Left colon (tissue), 2 donors: ENCODE measurements at regions not wholly inside any gene's neighbourhood (a gene's known extent, or its start where the extent isn't known, plus 50 kb on each side); places are given as distances from the start of the nearest gene placed in this dataset.

Experiments used
- ATAC-seq: fragments of 200-7000 bp; cut with Tn5 transposase; one replicate; pipeline ENCODE4 v1.9.1; 2020; ENCODE audit warnings: mild to moderate bottlenecking, moderate library complexity
- DNase-seq, 2 donors: peaks; one replicate each; pipeline ENCODE4 v3.0.0-alpha.2; 2020
- intact Hi-C, 2 donors: fragments of 100-400 bp; cut with DNase I in 1 of 2; cut with micrococcal nuclease in 1 of 2; formaldehyde crosslinking; loops; one replicate each; pipeline versions ENCODE4 v1.11.2 to v1.14.0; 2022; cut with DNase I, micrococcal nuclease
- donor health status: DM: no; HTN: no; CAD: no.
- donor health status: DM: yes; HTN: yes; CAD: no.

- no peak for ATAC-seq
- intact Hi-C loops: no loop called here
- no peak for DNase-seq
Observed at GRCh38 chr18:41150316-41150715, 804.7 kb upstream of the PIK3C3 start.

GRCh38 chr18:41146301-41146700 lies 808.7 kb upstream of the PIK3C3 start:
- no peak for DNase-seq
- ATAC-seq: no peak
- intact Hi-C loops: no loop called here

- no peak for DNase-seq
- intact Hi-C loops: no loop called here
- ATAC-seq: no peak
Observed at GRCh38 chr18:41145516-41145915, 809.5 kb upstream of the PIK3C3 start.

GRCh38 chr18:41144441-41144840 lies 810.6 kb upstream of the PIK3C3 start:
- ATAC-seq: no peak
- intact Hi-C loops: no loop called here
- DNase-seq: no peak

DNA sequence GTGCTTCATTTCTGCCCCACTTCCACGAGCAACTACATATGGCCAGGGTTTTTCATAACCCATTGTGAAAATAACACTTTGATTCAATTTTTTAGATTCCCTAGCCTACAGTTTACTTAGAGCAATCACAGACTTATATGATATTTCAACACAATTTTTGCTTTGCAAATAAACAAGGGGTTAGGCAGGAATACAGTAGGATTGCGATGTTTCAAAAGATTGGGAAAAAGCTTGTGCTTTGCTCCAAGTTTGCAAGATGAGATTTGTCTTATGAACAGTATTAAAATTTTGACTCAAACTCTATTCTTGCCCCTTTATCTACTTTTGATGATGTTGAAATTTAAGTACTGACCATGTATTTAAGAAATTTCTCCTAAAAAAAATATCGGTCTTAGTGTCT lies 814.5 kb upstream of the PIK3C3 start:
- ATAC-seq (no peak), DNase-seq (no peak)
- intact Hi-C loops: no loop called here

DNA sequence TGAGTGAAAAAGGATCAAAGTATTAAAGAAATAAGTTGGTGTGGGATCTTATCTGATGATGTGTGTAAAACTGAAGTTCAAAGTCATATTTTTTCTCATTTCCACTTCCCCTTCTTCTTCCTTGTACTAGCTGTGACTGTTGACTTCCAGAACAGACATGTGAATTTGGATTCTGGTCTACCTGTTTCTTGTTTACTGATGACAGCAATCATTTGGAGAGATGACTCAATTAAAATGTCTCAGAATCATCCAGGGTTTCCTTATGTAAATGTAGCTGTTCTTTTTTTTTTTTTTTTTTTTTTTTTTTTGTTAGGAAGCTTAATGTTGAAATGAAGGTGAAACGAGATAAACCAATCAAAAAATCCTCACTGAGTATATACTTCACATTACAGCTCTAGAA lies 819.9 kb upstream of the PIK3C3 start:
- DNase-seq (no peak), ATAC-seq (no peak)
- intact Hi-C loops: no loop called here

DNA sequence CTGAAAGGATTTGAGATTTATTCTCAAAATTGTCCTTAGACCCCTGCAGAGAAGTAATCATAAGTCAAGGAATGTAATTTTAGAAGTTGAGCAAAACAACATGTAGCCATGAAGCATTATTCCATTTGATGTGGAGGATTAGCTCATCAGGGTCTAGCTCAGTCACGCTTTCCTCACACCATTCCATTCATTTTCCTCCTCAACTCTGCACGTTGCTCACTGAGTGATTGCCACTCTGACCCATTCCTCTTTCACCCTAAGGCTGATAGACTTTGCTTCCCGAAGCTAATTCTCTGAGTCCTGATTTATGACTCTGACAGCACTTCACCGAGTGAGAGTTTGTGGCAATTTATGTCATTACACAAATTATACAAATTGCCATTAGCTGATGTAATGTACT lies 820.6 kb upstream of the PIK3C3 start:
- no peak for DNase-seq
- ATAC-seq: no peak
- intact Hi-C loops: no loop called here

DNA sequence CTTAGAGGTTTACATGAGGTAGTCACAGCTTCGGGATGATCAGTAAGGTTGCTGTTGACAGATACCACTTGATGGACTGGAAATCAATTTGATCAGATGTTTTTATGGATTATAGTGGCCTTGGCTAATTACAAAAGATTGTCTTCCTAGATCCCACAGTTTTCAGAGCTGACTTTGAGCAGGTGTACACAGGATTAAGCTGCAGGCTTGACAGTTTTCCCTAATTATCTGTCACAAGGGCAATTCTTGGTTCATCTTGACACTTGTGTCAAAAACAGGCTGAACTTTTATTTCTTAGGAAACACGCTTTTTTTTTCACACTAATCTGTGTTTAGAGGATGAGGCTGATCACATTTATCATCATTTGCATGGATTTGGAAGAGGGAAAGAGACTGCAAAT lies 824.0 kb upstream of the PIK3C3 start:
- no peak for DNase-seq
- intact Hi-C loops: no loop called here
- ATAC-seq: no peak

- intact Hi-C loops: no loop called here
- ATAC-seq (no peak), DNase-seq (no peak)
Observed at GRCh38 chr18:41128545-41128944, 826.5 kb upstream of the PIK3C3 start.

DNA sequence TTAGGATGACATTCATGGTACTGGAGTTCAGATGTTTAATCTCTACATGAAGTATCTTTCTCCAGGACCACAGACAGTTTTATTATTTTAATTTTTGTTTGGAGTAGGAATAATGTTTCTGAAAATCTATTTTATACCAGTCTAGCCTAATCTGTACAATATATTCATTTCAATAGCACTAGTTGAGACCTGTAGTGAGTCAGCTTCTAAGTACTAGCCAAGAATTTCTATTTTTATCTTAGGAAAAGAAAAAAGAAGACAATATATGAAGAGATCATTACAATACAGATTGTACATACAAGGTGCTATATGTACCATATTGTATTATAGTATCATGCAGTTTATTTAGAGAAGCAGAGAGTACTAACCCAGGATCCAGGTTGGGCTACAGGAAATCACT lies 826.9 kb upstream of the PIK3C3 start:
- intact Hi-C loops: no loop called here
- no peak for DNase-seq
- ATAC-seq: no peak

GRCh38 chr18:41126541-41127235 lies 828.3 kb upstream of the PIK3C3 start:
- DNase-seq (no peak), ATAC-seq (no peak)
- intact Hi-C loops: no loop called here

DNA sequence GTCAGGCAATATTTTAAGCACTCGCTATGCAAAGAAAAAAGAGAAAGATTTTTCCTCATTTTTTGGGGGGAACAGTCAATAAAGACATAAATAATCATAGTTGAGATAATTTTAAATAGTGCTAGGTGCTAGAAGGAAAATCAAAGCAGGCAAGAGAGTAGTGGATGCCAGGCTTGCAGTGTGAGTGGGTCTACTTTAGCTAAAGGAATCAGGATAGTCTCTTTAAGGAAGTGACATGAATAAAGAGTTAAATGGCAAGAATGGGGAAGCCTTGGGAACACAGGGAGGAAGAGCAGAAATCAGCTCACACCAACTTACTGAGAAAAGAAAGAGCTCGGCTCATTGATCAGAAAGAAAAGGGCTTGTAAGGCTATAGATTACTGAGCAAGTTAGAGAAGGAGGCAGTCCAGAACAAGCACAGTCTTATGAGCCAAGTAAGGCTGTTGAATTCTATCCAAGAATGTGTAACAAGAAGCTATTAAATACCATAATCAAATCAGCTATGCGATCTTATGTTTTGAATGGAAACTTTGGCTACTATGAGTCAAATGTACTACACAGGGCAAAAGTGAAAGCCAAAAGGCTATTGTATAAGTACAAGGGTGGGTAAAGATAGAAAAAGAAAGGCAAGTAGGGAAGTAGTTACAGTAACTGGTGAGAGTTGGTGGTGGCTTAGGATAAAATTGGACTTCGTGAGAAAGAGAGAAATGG lies 833.8 kb upstream of the PIK3C3 start:
- no peak for DNase-seq
- ATAC-seq: no peak
- intact Hi-C loops: no loop called here

DNA sequence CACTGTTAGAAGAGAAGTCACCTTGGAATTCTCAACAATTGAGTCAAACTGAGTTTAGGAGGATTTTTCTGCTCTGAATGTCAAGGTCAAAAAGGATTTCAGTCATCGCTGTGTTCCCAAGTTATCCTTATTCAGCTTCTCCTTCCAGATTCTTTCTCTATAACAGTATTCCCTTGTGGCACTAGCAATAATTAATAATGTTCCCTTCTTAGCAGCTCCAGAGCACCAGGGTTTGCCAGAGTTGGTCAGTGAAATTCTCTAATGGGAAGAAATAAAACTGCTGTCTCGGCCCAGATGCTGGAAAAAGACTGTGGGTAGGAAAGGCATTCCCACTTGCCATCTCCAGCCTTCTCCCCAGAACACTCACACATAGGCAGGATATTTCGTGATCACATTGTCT lies 836.0 kb upstream of the PIK3C3 start:
- intact Hi-C loops: no loop called here

DNA sequence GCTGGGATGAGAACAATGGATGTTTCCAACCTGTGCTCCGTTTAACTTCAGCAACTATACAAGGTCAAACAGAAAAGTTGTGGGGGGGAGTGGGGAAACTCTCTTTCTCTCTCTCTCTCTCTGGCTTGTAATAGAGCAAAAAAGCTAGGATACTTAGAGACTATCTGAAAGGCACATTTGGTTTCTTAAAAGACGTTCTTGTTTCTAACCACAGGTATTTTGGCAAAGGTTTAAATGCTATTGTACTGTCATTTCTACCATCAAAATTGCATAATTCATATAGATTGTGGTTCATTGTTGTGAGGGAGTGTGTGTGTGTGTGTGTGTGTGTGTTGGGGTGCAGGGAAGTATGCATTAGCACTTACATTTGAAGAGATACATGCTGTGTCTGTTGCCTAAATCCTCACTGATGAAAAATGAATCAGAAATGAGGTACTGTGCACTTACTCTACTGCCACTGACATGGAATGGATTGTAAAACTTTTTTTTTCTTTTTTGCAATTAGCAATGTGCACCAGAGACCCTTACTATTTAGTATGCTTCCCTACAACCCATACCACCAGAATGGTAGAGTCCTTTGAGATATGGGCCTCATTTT lies 841.0 kb upstream of the PIK3C3 start:
- DNase-seq: no peak
- intact Hi-C loops: no loop called here
- no peak for ATAC-seq

More for the DNA sequence above, 836.0 kb upstream of the PIK3C3 start:
- ATAC-seq (no peak), DNase-seq (no peak)

- intact Hi-C loops: no loop called here
- ATAC-seq (no peak), DNase-seq (no peak)
Observed at GRCh38 chr18:41099451-41099850, 855.6 kb upstream of the PIK3C3 start.

GRCh38 chr18:41096504-41096903 lies 858.5 kb upstream of the PIK3C3 start:
- intact Hi-C loops: no loop called here
- ATAC-seq (no peak), DNase-seq (no peak)

GRCh38 chr18:41077076-41077475 lies 878.0 kb upstream of the PIK3C3 start:
- DNase-seq (no peak), ATAC-seq (no peak)
- intact Hi-C loops: no loop called here

DNA sequence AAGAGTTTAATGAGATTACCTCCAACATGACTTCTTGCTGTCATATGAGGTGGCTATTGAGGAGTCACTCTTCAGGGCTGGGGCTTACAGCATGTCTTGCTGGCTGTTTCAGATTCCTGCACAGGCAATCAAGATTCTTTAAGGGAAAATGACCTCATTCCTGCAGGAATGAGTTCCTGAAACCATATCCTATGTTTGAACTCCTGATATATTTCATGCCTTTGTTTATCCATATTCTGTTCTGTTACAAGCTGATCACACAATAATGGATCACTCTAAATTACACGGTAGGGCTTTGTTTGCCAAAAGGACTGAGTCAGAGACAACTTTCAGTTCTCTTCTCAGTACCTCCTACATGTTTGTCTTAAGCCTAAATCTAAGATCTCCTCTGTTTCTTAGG lies 879.8 kb upstream of the PIK3C3 start:
- DNase-seq (no peak), ATAC-seq (no peak)
- intact Hi-C loops: no loop called here

GRCh38 chr18:41073372-41073954 lies 881.6 kb upstream of the PIK3C3 start:
- intact Hi-C loops: no loop called here
- ATAC-seq (no peak), DNase-seq (no peak)

DNA sequence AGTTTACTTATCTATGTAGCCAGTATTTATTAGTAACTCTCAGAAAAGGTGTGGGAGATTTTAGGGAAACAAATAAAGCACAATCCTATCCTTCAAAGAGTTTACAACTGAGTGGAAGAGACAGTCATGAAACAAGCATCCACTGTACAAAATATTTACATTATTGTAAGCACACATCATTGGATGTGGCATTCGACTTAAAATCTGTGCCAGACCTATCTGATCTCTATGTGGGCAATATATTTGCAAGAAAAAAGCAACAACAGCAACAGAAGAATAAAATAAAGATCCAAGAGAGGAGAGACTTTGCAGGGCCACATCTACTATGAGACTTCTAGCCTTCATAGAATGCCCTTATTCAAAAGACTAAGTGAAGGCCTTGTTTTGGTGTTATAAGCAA lies 882.1 kb upstream of the PIK3C3 start:
- ATAC-seq: no peak
- intact Hi-C loops: no loop called here
- no peak for DNase-seq
